ELR (cell line): ENCODE measurements at regions not wholly inside any gene's neighbourhood (a gene's known extent, or its start where the extent isn't known, plus 50 kb on each side); places are given as distances from the start of the nearest gene placed in this dataset.
"Not testable (repeated sequence)": the region's sequence is repeated elsewhere in the genome, so short reads cannot be mapped to it uniquely, and the experiment has no call there.

ENCODE experiments used
- DNase-seq: peaks from one replicate; pipeline ENCODE4 v3.0.0-alpha.2; 2015; ENCODE audit warnings: low read depth

GRCh38 chr11:24171869-24172268 is 325.0 kb upstream of the LUZP2 start:
- no peak for DNase-seq

- DNase-seq: no peak
Observed at GRCh38 chr11:24181395-24182047, 315.3 kb upstream of the LUZP2 start.

- not testable (repeated sequence) for DNase-seq
Observed at GRCh38 chr11:24185535-24185934, 311.3 kb upstream of the LUZP2 start.

- no peak for DNase-seq
Observed at GRCh38 chr11:24196733-24197132, 300.1 kb upstream of the LUZP2 start.

GRCh38 chr11:24198481-24198880 is 298.4 kb upstream of the LUZP2 start:
- DNase-seq: no peak

- no peak for DNase-seq
Observed at GRCh38 chr11:24199461-24199860, 297.4 kb upstream of the LUZP2 start.

GRCh38 chr11:24206030-24206429 is 290.8 kb upstream of the LUZP2 start:
- no peak for DNase-seq

- no peak for DNase-seq
Observed at GRCh38 chr11:24206511-24206910, 290.3 kb upstream of the LUZP2 start.

- no peak for DNase-seq
Observed at GRCh38 chr11:24216488-24216887, 280.4 kb upstream of the LUZP2 start.

GRCh38 chr11:24217319-24217718 is 279.5 kb upstream of the LUZP2 start:
- not testable (repeated sequence) for DNase-seq

- DNase-seq: no peak
Observed at GRCh38 chr11:24225501-24225900, 271.4 kb upstream of the LUZP2 start.

- DNase-seq: no peak
Observed at GRCh38 chr11:24226606-24227005, 270.2 kb upstream of the LUZP2 start.

- no peak for DNase-seq
Observed at GRCh38 chr11:24233041-24233440, 263.8 kb upstream of the LUZP2 start.

GRCh38 chr11:24234822-24235508 is 261.9 kb upstream of the LUZP2 start:
- DNase-seq: peak; percentile 73

GRCh38 chr11:24238771-24239645 is 257.8 kb upstream of the LUZP2 start:
- DNase-seq: peak; percentile 68

GRCh38 chr11:24239930-24240329 is 256.9 kb upstream of the LUZP2 start:
- DNase-seq: no peak

GRCh38 chr11:24240496-24241175 is 256.2 kb upstream of the LUZP2 start:
- DNase-seq: peak; percentile 11

- no peak for DNase-seq
Observed at GRCh38 chr11:24246715-24247114, 250.1 kb upstream of the LUZP2 start.

- DNase-seq: no peak
Observed at GRCh38 chr11:24247846-24248245, 249.0 kb upstream of the LUZP2 start.

GRCh38 chr11:24249921-24250320 is 246.9 kb upstream of the LUZP2 start:
- DNase-seq: no peak

- no peak for DNase-seq
Observed at GRCh38 chr11:24253237-24253760, 243.6 kb upstream of the LUZP2 start.

GRCh38 chr11:24264868-24265267 is 232.0 kb upstream of the LUZP2 start:
- no peak for DNase-seq
